Right cardiac atrium (tissue), 5 donors: ENCODE measurements at regions not wholly inside any gene's neighbourhood (a gene's known extent, or its start where the extent isn't known, plus 50 kb on each side); places are given as distances from the start of the nearest gene placed in this dataset.

Source experiments
- ATAC-seq, 2 donors: fragments of 200-7000 bp; cut with Tn5 transposase; one replicate each; pipeline versions ENCODE4 v1.8.0 to v1.9.1; 2020; ENCODE audit warnings: moderate library complexity in 2 of 2, mild to moderate bottlenecking in 1 of 2
- DNase-seq, 3 donors: peaks; one replicate each; pipeline ENCODE4 v3.0.0-alpha.2; 2020
- H3K27ac ChIP-seq: one replicate; pipeline ENCODE4 v1.5.1; 2013; ENCODE audit warnings: mild to moderate bottlenecking, low read length, control low read depth, moderate library complexity
- H3K27me3 ChIP-seq: one replicate; pipeline ENCODE4 v1.6.1; 2013; ENCODE audit not compliant: control insufficient read depth, insufficient read depth
- H3K4me1 ChIP-seq: one replicate; pipeline ENCODE4 v1.6.1; 2013; ENCODE audit warnings: low read length; ENCODE audit not compliant: control insufficient read depth, insufficient read depth
- H3K4me3 ChIP-seq: one replicate; pipeline ENCODE4 v1.5.1; 2013; ENCODE audit warnings: low read length, control low read depth
- H3K9me3 ChIP-seq: one replicate; pipeline ENCODE4 v1.6.1; 2013; ENCODE audit warnings: low read length; ENCODE audit not compliant: control insufficient read depth
- WGBS: extraction: QIAGEN DNeasy Blood & Tissue Kit; methylation state at CpG from one replicate; pipeline ENCODE4 v1.1.7; 2013; 5-methylcytosine and 5-hydroxymethylcytosine counted together
- intact Hi-C, 4 donors: fragments of 100-400 bp; cut with DNase I; formaldehyde crosslinking; loops; one replicate each; pipeline versions ENCODE4 v1.11.0 to v1.14.0; 2022 to 2023
- donor health status: healthy with polysubstance abuse.
- donor health status: DM: no; HTN: yes; CAD: no.
- donor health status: DM: no; HTN: no; CAD: no.
- donor health status: DM: no; HTN: yes; CAD: no; lungs with severe emphysema.
- donor health status: DM: yes; HTN: yes; CAD: no.

DNA sequence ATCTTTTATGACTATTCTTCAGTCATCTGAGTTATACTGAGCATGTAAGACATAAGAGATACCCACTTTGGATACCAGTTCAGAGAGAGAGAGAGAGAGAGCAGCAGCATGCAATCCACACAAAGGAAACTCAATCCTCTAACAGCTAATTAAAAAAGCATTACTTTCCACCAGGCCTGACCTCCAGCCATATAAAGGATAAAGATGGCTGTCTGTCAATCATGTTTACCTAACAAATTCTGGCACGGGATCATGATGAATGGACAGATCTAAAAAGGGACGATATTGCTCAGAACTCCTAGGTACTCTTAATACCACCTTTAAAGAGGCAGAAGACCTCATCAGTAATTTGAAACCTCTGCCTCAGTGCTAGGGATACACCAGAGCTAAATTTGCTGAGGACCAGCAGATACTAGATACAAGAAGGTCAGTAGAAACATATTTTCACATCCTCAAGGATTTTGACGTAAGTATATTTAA, 159.2 kb downstream of the RPS12 start:
- H3K4me1 ChIP-seq = no peaks in the 10 kb centered on the region
- no peak for ATAC-seq
- DNase-seq = no peak
- H3K27me3 ChIP-seq = no peaks in the 10 kb centered on the region
- intact Hi-C loops = no loop called here
- H3K4me3 ChIP-seq = no peak overlapping the region
- no peaks in the 10 kb centered on the region for H3K9me3 ChIP-seq
- no peak overlapping the region for H3K27ac ChIP-seq
- 32% methylated on average over 3 of the region's 3 CpGs for WGBS

DNA sequence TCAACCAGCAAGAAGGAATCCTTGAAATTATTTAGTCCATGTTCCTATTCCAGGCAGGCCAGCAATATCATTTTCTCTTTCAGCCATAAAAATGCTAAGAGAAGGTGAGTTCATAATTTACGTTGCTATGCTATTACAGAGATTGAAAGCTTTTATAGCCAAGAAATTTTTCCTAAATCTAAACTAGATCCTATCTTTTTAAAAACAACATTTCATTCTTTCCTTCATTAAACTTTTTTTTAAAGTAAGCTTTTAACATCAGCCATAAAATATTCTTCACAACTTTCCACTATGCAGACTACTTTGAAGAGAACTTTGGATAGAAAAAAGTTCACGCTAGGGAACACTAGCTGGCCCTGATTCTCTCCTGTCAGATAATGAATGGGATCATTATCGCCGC, 159.8 kb downstream of the RPS12 start:
- Histone ChIP-seq H3K27ac (no peak overlapping the region), H3K4me1 (no peaks in the 10 kb centered on the region), H3K9me3 (no peaks in the 10 kb centered on the region), H3K4me3 (no peak overlapping the region), H3K27me3 (no peaks in the 10 kb centered on the region)
- intact Hi-C loops = no loop called here
- 89% methylated on average over 4 of the region's 4 CpGs for WGBS
- ATAC-seq = no peak
- DNase-seq = no peak

DNA sequence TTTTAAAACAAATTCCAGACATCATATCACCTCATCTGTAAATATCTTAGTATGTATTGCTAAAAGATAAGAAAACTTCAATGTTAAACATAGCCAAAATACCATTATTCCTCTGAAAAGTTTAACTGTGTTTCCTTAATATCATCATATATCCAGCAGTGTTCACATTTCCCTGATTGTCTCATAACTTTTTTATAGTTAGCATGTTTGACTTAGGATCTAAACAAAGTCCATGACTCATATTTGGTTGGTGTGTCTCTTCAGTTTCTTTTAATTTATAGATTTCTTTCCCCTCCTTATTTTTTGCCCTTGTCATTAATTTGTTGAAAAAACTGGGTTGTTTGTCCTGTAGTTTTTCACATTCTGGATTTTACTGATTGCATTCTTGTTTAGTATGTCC, 163.0 kb downstream of the RPS12 start:
- Histone ChIP-seq H3K27ac (no peak overlapping the region), H3K9me3 (no peaks in the 10 kb centered on the region), H3K4me1 (no peaks in the 10 kb centered on the region), H3K4me3 (no peak overlapping the region), H3K27me3 (no peaks in the 10 kb centered on the region)
- ATAC-seq (no peak), DNase-seq (no peak)
- intact Hi-C loops = no loop called here

DNA sequence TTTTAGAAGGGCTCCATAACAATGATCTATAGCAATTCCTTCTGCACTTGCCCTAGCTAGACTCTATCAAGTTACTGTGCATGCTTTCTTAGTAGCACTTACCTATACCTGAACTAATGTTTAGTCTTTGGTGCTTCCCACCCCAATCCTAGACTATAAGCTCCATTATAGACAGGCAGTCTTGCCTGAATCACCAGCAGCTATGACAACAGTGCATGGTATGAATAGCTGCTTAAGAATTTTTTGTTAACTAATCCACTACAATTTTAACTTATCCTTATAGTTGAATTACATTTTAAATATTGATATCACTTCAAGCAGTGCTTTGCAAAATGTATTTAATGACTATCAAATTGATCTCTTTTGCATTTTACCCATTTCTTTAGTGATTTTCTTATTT, 164.3 kb downstream of the RPS12 start:
- intact Hi-C loops = no loop called here
- Histone ChIP-seq H3K27ac (no peak overlapping the region), H3K27me3 (no peaks in the 10 kb centered on the region), H3K4me1 (no peaks in the 10 kb centered on the region), H3K4me3 (no peak overlapping the region), H3K9me3 (no peaks in the 10 kb centered on the region)
- DNase-seq (no peak), ATAC-seq (no peak)

DNA sequence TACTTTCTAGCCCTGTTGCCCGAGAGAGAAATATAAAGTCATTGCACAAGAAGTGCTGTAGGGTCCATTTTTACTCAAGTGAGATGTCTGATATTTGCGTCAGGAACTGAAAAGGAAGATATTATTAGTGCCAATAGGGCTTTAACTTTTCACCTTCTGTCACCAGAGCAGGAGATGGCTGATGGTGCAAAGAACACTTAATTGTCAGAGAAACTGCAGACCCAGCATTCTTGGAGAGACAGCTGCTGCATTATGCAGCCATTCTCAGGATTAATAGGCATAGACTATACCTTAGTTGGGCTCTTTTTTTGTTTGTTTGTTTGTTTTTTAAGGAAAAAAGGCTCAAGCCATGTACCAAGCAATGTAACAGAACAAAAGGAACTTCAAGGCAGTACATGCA, 179.4 kb downstream of the RPS12 start:
- Histone ChIP-seq H3K27me3 (no peaks in the 10 kb centered on the region), H3K9me3 (no peaks in the 10 kb centered on the region), H3K4me3 (no peak overlapping the region), H3K4me1 (no peaks in the 10 kb centered on the region), H3K27ac (no peak overlapping the region)
- intact Hi-C loops = no loop called here
- ATAC-seq = no peak
- 64% methylated on average over 2 of the region's 2 CpGs for WGBS
- DNase-seq = no peak

GRCh38 chr6:132995009-132995408, 180.6 kb downstream of the RPS12 start:
- no peak overlapping the region for H3K4me3 ChIP-seq
- intact Hi-C loops = no loop called here
- no peaks in the 10 kb centered on the region for H3K9me3 ChIP-seq
- no peak overlapping the region for H3K27ac ChIP-seq
- 84% methylated on average over 5 of the region's 5 CpGs for WGBS
- H3K4me1 ChIP-seq = no peaks in the 10 kb centered on the region
- ATAC-seq = no peak
- H3K27me3 ChIP-seq = no peaks in the 10 kb centered on the region
- DNase-seq = no peak

DNA sequence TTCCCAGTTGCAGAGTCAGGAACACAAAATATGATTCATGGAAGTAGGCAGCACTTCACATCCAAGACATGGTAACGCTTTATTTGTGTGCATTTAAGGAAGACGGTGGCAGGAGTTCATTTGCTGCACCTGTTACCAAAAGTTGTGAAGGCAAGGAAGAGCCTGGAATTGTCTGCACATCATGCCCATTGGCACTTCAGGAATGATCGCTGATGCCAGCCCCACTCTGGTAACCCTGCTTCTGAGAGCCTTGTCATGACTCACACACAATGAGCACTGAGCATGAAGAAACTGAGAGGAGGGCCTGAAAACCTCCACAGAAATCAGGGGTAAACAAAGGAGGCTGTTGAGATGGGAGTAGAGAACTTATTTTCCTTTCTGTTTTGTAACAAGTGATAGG, 181.1 kb downstream of the RPS12 start:
- DNase-seq (no peak), ATAC-seq (no peak)
- 90% methylated on average over 3 of the region's 3 CpGs for WGBS
- Histone ChIP-seq H3K27me3 (no peaks in the 10 kb centered on the region), H3K4me1 (no peaks in the 10 kb centered on the region), H3K9me3 (no peaks in the 10 kb centered on the region), H3K27ac (no peak overlapping the region), H3K4me3 (no peak overlapping the region)
- intact Hi-C loops = no loop called here

DNA sequence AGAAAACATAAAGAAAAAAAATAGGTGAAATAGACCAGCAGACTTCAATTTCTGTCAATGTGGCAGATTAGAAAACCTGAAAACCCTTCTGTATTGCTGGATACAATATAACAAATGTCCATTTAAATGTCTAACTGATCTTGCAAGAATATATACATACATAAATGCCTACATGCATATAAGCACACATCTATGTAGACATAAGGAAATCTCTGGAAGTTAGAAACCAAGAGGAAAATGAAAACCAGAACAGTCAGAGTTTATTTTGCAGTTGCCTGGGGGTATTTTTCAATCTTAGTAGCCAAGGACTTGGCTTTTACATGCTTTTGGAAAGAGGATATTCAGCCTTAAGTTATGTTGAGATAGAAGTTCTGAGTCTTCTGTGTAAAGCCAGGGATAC, 184.0 kb downstream of the RPS12 start:
- DNase-seq (no peak), ATAC-seq (no peak)
- H3K4me1 ChIP-seq = no peaks in the 10 kb centered on the region
- intact Hi-C loops = no loop called here
- H3K27ac ChIP-seq = no peak overlapping the region
- H3K4me3 ChIP-seq = no peak overlapping the region
- H3K9me3 ChIP-seq = no peaks in the 10 kb centered on the region
- no peaks in the 10 kb centered on the region for H3K27me3 ChIP-seq

GRCh38 chr6:133001040-133001565, 186.7 kb downstream of the RPS12 start:
- no peak overlapping the region for H3K4me3 ChIP-seq
- H3K27me3 ChIP-seq = no peaks in the 10 kb centered on the region
- ATAC-seq (no peak), DNase-seq (no peak)
- intact Hi-C loops = no loop called here
- H3K9me3 ChIP-seq = no peaks in the 10 kb centered on the region
- no peaks in the 10 kb centered on the region for H3K4me1 ChIP-seq
- H3K27ac ChIP-seq = no peak overlapping the region
- 78% methylated on average over 2 of the region's 2 CpGs for WGBS

DNA sequence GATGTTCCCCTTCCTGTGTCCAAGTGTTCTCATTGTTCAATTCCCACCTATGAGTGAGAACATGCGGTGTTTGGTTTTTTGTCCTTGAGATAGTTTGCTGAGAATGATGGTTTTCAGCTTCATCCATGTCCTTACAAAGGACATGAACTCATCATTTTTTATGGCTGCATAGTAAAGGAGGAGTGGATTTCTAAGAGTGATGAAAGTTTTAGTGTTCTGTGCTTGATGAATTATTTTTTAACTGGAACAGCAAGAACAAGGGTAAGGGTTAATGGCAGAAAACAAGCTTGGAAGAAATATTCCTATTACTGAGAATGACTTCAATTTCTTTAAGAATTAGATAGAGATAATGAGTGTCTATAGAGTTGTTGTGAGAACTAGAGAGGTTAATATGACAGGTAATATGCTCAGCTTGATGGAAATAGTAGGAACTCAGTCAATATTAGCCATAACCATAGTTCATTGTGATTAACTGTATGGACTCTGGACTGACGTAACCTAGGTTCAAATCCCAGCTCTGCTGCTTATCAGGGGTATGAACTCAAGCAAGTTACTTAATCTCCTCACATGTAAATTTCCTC, 190.0 kb downstream of the RPS12 start:
- no peak overlapping the region for H3K4me3 ChIP-seq
- WGBS = 95% methylated on average over 2 of the region's 2 CpGs
- intact Hi-C loops = no loop called here

GRCh38 chr6:133012774-133013173, 198.4 kb downstream of the RPS12 start:
- H3K27me3 ChIP-seq = no peaks in the 10 kb centered on the region
- no peak overlapping the region for H3K27ac ChIP-seq
- no peaks in the 10 kb centered on the region for H3K4me1 ChIP-seq
- H3K9me3 ChIP-seq = no peaks in the 10 kb centered on the region
- no peak overlapping the region for H3K4me3 ChIP-seq
- WGBS = 74% methylated on average over 1 of the region's 1 CpG
- intact Hi-C loops = no loop called here
- ATAC-seq (no peak), DNase-seq (no peak)

More for the DNA sequence above, 190.0 kb downstream of the RPS12 start:
- no peak for ATAC-seq
- Histone ChIP-seq H3K27me3 (no peaks in the 10 kb centered on the region), H3K4me1 (no peaks in the 10 kb centered on the region), H3K27ac (no peak overlapping the region), H3K9me3 (no peaks in the 10 kb centered on the region)
- no peak for DNase-seq

DNA sequence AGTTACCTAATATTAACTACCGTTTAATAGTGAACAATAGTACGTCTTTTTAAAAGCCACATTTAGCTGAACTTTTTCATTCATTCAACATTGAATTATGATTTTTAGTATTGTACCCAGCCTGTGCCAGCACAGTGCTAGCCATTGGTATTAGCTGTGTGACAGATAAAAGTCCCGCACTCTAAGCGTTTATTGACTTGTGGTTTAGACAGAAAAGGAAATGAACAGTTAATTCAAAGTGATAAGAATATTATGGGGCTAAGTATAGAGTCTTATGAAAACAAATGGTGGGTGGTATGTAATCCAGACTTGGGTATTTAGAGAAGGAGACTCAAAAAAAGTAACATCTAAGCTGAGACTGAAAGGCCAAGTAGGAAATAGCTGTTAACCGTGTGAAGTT, 202.3 kb downstream of the RPS12 start:
- no peaks in the 10 kb centered on the region for H3K4me1 ChIP-seq
- H3K27me3 ChIP-seq = no peaks in the 10 kb centered on the region
- no peak overlapping the region for H3K27ac ChIP-seq
- 66% methylated on average over 5 of the region's 5 CpGs for WGBS
- no peak overlapping the region for H3K4me3 ChIP-seq
- H3K9me3 ChIP-seq = no peaks in the 10 kb centered on the region
- no peak for DNase-seq
- intact Hi-C loops = no loop called here
- ATAC-seq = no peak
